ENCODE measurements at regions not wholly inside any gene's neighbourhood (a gene's known extent, or its start where the extent isn't known, plus 50 kb on each side); places are given as distances from the start of the nearest gene placed in this dataset.

DNA sequence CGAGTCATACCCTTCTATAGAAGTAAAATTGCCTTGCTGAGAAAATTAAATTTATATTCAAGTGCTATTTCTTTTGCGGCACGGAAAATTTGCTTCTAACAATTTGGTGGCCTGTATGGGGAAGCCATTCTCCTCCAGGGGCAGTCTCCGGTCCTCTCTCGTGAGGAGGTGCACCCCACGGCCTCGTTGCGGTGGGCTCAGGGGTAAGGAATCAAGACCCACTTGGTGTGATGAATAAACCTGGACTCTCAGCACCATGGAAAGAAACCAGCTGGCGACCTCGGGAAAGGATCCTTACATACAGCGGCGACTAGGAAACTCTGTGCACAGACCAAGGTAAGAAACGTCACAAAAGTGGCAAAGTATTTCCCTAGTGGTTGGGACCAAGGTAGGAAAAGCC is 252.9 kb downstream of the DPY19L2 start:
- TF ChIP-seq, protein P1, sequence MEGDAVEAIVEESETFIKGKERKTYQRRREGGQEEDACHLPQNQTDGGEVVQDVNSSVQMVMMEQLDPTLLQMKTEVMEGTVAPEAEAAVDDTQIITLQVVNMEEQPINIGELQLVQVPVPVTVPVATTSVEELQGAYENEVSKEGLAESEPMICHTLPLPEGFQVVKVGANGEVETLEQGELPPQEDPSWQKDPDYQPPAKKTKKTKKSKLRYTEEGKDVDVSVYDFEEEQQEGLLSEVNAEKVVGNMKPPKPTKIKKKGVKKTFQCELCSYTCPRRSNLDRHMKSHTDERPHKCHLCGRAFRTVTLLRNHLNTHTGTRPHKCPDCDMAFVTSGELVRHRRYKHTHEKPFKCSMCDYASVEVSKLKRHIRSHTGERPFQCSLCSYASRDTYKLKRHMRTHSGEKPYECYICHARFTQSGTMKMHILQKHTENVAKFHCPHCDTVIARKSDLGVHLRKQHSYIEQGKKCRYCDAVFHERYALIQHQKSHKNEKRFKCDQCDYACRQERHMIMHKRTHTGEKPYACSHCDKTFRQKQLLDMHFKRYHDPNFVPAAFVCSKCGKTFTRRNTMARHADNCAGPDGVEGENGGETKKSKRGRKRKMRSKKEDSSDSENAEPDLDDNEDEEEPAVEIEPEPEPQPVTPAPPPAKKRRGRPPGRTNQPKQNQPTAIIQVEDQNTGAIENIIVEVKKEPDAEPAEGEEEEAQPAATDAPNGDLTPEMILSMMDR (IDR thresholded peaks at IDR 0.05): no peak
- intact Hi-C loops (cut with DNase I): no loop called here
- DNase-seq (no peak), ATAC-seq (no peak)
- Histone ChIP-seq H3K4me1 (no peaks in the 10 kb centered on the region), H3K27me3 (no peaks in the 10 kb centered on the region), H3K4me3 (no peak overlapping the region), H3K36me3 (no peaks in the 10 kb centered on the region), H3K9me3 (peaks cover 7 to 15% of the 10 kb centered on the region in 2 donors), H3K27ac (no peak overlapping the region)

- peaks cover under 1 to 19% of the 10 kb centered on the region in 2 donors for H3K9me3 ChIP-seq
- TF ChIP-seq, protein P1 (IDR thresholded peaks at IDR 0.05): no peak
- DNase-seq (no peak), ATAC-seq (no peak)
- intact Hi-C loops (cut with DNase I): no loop called here
- H3K36me3 ChIP-seq: no peaks in the 10 kb centered on the region
- H3K4me3 ChIP-seq: no peak overlapping the region
- no peaks in the 10 kb centered on the region for H3K4me1 ChIP-seq
- H3K27ac ChIP-seq: no peak overlapping the region
- no peaks in the 10 kb centered on the region for H3K27me3 ChIP-seq
Observed at GRCh38 chr12:63410197-63410596, 258.1 kb downstream of the DPY19L2 start.

- H3K9me3 ChIP-seq: peaks cover 0 to 13% of the 10 kb centered on the region in 2 donors
- H3K4me1 ChIP-seq: no peaks in the 10 kb centered on the region
- H3K36me3 ChIP-seq: no peaks in the 10 kb centered on the region
- intact Hi-C loops (cut with DNase I): no loop called here
- DNase-seq (no peak), ATAC-seq (no peak)
- no peak overlapping the region for H3K4me3 ChIP-seq
- TF ChIP-seq, protein P1 (IDR thresholded peaks at IDR 0.05): no peak
- H3K27me3 ChIP-seq: no peaks in the 10 kb centered on the region
- no peak overlapping the region for H3K27ac ChIP-seq
Observed at GRCh38 chr12:63406781-63407180, 255.8 kb upstream of the AVPR1A start.

- DNase-seq (no peak), ATAC-seq (no peak)
- TF ChIP-seq, protein P1 (IDR thresholded peaks at IDR 0.05): no peak
- Histone ChIP-seq H3K9me3 (peaks cover 0 to 17% of the 10 kb centered on the region in 2 donors), H3K27me3 (no peaks in the 10 kb centered on the region), H3K36me3 (no peaks in the 10 kb centered on the region), H3K4me3 (no peak overlapping the region), H3K27ac (no peak overlapping the region), H3K4me1 (no peaks in the 10 kb centered on the region)
- intact Hi-C loops (cut with DNase I): no loop called here
Observed at GRCh38 chr12:63404611-63405010, 253.6 kb upstream of the AVPR1A start.

DNA sequence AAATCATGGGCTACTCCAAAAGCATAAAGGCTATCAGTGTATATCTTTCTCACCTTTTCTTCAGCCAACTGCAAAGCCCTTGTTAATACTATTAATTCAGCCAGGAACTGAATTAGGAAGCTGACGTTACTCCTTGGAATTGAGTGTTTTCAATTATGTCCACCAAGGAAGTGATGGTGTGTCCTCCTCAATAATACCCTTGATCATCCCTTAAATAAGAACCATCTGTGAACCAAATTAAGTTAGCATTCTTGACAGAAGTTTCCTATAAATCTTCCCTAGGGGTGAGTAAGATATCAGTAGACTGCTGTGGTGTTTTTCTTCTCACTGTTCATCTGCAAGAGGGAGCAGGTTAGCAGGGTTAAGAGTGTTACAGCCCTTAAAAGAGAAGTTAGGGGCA is 252.3 kb upstream of the AVPR1A start:
- no peaks in the 10 kb centered on the region for H3K36me3 ChIP-seq
- intact Hi-C loops (cut with DNase I): no loop called here

More for the DNA sequence above, 252.3 kb upstream of the AVPR1A start:
- Histone ChIP-seq H3K27me3 (no peaks in the 10 kb centered on the region), H3K4me1 (no peaks in the 10 kb centered on the region), H3K27ac (no peak overlapping the region), H3K4me3 (no peak overlapping the region), H3K9me3 (peaks cover 0 to 22% of the 10 kb centered on the region in 2 donors)
- DNase-seq: no peak
- no peak for ATAC-seq
- TF ChIP-seq, protein P1 (IDR thresholded peaks at IDR 0.05): no peak

Data from left lung (tissue), 4 donors.